SH-SY5Y (cell line): ENCODE measurements at regions not wholly inside any gene's neighbourhood (a gene's known extent, or its start where the extent isn't known, plus 50 kb on each side); places are given as distances from the start of the nearest gene placed in this dataset.

ENCODE experiments used
- GATA2 ChIP-seq: IDR thresholded peaks from 2 replicates; pipeline ENCODE4 v1.6.1; 2011; ENCODE audit warnings: mild to moderate bottlenecking, low read depth, low read length
- GATA3 ChIP-seq: IDR thresholded peaks from 2 replicates; pipeline ENCODE4 v1.6.1; 2011; ENCODE audit warnings: low read depth, mild to moderate bottlenecking, low read length, moderate library complexity

GRCh38 chr3:80227216-80227615 lies 459.4 kb upstream of the ROBO1 start:
- TF ChIP-seq GATA3: no peak
- no peak for TF ChIP-seq GATA2
